HL-60 (cell line): ENCODE measurements at regions not wholly inside any gene's neighbourhood (a gene's known extent, or its start where the extent isn't known, plus 50 kb on each side); places are given as distances from the start of the nearest gene placed in this dataset.

Experiments
- DNase-seq, 2 experiments: peaks; one replicate each; pipeline ENCODE4 v3.0.0-alpha.2; 2010 to 2020; ENCODE audit warnings: low read depth in 1 of 2, low spot score in 1 of 2
- H3K27ac ChIP-seq: fragments of 250-450 bp; sonication (Bioruptor Pico); replicated peaks from 2 replicates; pipeline ENCODE4 v1.5.1; 2020; ENCODE audit warnings: mild to moderate bottlenecking, moderate library complexity
- H3K27me3 ChIP-seq: fragments of 250-450 bp; sonication (Bioruptor Pico); 2 replicates; pipeline ENCODE4 v1.5.1; 2021; ENCODE audit warnings: mild to moderate bottlenecking, moderate library complexity; ENCODE audit not compliant: insufficient read depth, poor library complexity, severe bottlenecking
- H3K4me3 ChIP-seq: replicated peaks from 2 replicates; pipeline ENCODE4 v1.5.1; 2011; ENCODE audit warnings: mild to moderate bottlenecking, control low read depth, low read length; ENCODE audit not compliant: insufficient read depth
- CTCF ChIP-seq: IDR thresholded peaks from one replicate; pipeline ENCODE4 v1.5.1; 2011; ENCODE audit warnings: low read length, control low read depth, inconsistent platforms; ENCODE audit not compliant: insufficient read depth
- GABPA ChIP-seq: IDR thresholded peaks from 2 replicates; pipeline ENCODE4 v1.6.1; 2012; ENCODE audit warnings: low read depth
- POLR2AphosphoS5 ChIP-seq: IDR thresholded peaks from 2 replicates; pipeline ENCODE4 v1.6.1; 2012; ENCODE audit warnings: low read depth
- REST ChIP-seq: IDR thresholded peaks from 2 replicates; pipeline ENCODE4 v1.6.1; 2012; ENCODE audit warnings: low read depth; ENCODE audit not compliant: insufficient replicate concordance
- SPI1 ChIP-seq: IDR thresholded peaks from 2 replicates; pipeline ENCODE4 v1.6.1; 2012; ENCODE audit warnings: low read depth, mild to moderate bottlenecking, borderline replicate concordance

DNA sequence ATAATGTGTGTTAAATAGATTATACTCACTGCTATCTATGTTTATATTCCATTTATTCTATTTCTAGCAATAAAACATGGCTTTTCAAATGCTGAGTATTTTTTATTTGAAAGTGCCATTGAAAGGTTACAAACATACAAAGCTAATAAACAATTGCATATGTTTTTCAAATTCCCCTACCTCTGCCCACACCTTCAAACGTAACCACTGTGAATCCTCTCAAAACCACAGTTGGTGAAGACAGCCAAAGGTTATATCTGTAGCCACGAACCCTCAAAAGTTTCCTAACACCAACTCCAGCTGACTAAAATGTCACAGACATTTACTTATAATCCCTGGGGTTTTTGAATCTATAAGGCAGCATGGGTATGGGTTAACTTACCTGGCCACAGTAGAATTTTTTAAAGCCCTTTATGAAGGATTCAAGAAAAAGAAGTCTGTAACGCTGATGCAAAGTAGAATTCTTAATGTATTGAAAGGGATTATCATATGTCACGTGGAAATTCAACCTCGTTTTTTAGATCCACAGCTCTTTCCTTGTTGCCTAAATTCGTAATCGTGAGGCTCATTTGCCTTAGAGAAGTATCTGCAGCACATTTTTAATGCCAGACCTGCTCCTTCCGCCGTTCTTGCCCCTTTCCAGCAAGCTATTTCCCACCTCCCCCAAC, 122.5 kb upstream of the ZC3H12C start:
- Histone ChIP-seq H3K27me3 (no peaks in the 10 kb centered on the region), H3K27ac (peak overlapping the region; percentile 7; the same call in 1 of the 2 replicates), H3K4me3 (no peak overlapping the region)
- TF ChIP-seq REST (no peak), GABPA (no peak), POLR2AphosphoS5 (no peak), CTCF (no peak), SPI1 (no peak)
- DNase-seq, result peak in 1 of 2 experiments; percentile 24

- no peaks in the 10 kb centered on the region for H3K27me3 ChIP-seq
- DNase-seq, result peak in 1 of 2 experiments; percentile 41
- no peak for TF ChIP-seq REST
- TF ChIP-seq POLR2AphosphoS5, result no peak
- TF ChIP-seq CTCF, result no peak
- peak; percentile 49; the same call in 1 of the 2 replicates for TF ChIP-seq SPI1
- TF ChIP-seq GABPA, result peak; percentile 11; the same call in 1 of the 2 replicates
- H3K27ac ChIP-seq, result peak overlapping the region; percentile 7; the same call in 1 of the 2 replicates
- no peak overlapping the region for H3K4me3 ChIP-seq
These were observed 122.0 kb upstream of the ZC3H12C start for GRCh38 chr11:109971184-109971523.

DNA sequence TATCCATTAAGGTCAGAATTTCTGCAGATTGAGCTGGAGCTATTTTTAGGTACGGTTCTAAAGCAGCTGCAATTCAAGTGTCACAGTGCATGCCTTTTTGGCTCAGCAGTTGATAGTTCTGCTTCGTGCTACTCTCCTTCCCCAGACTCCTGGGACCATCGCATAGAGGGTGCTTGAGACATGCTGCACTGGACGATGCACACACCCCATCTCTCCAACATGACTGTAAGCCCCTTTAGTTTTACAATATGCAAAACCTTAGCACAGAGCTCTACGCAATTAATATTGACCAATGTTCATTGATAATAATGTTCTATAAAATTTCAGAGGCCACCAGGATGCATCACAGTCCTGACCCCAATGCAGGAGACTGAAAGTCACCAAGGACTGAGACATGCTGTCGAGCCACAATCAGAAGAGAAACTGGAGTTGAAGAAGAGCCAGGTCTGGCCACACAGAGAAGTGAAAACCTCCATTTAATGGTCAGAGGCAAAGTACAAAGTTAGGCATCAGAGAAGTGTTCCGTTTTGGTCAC, 120.9 kb upstream of the ZC3H12C start:
- H3K27me3 ChIP-seq, result no peaks in the 10 kb centered on the region
- DNase-seq, result no peak

More for the DNA sequence above, 120.9 kb upstream of the ZC3H12C start:
- H3K27ac ChIP-seq, result no peak overlapping the region
- no peak overlapping the region for H3K4me3 ChIP-seq
- TF ChIP-seq POLR2AphosphoS5, result no peak
- no peak for TF ChIP-seq REST
- TF ChIP-seq GABPA, result no peak
- no peak for TF ChIP-seq CTCF
- no peak for TF ChIP-seq SPI1
